KMS-11 (cell line): ENCODE measurements at regions not wholly inside any gene's neighbourhood (a gene's known extent, or its start where the extent isn't known, plus 50 kb on each side); places are given as distances from the start of the nearest gene placed in this dataset.

Source experiments
- H2AFZ ChIP-seq: fragments of 200-600 bp; sonication (generic); 2 replicates; pipeline ENCODE4 v1.6.1; 2016; ENCODE audit warnings: antibody characterized with exemption, mixed run types, low read depth
- H3K27ac ChIP-seq: fragments of 200-600 bp; sonication (generic); 2 replicates; pipeline ENCODE4 v1.6.1; 2016; ENCODE audit warnings: mild to moderate bottlenecking, mixed run types
- H3K27me3 ChIP-seq: fragments of 200-600 bp; sonication (generic); 2 replicates; pipeline ENCODE4 v1.6.1; 2017; ENCODE audit warnings: mild to moderate bottlenecking, low read depth, mixed run types, moderate library complexity; ENCODE audit not compliant: insufficient read depth
- H3K36me3 ChIP-seq: fragments of 200-600 bp; sonication (generic); 2 replicates; pipeline ENCODE4 v1.6.1; 2017; ENCODE audit warnings: mild to moderate bottlenecking, mixed run types; ENCODE audit not compliant: insufficient read depth
- H3K4me1 ChIP-seq: fragments of 200-600 bp; sonication (generic); 2 replicates; pipeline ENCODE4 v1.6.1; 2016; ENCODE audit warnings: mild to moderate bottlenecking, low read depth, mixed run types; ENCODE audit not compliant: poor library complexity, severe bottlenecking
- H3K4me2 ChIP-seq: fragments of 200-600 bp; sonication (generic); 2 replicates; pipeline ENCODE4 v1.7.0; 2016; ENCODE audit warnings: mild to moderate bottlenecking, mixed run types
- H3K4me3 ChIP-seq: fragments of 200-600 bp; sonication (generic); IDR thresholded peaks from 2 replicates; pipeline ENCODE4 v1.6.1; 2017; ENCODE audit warnings: low read depth, low read length, mixed read lengths; ENCODE audit not compliant: insufficient read depth
- H3K79me2 ChIP-seq: fragments of 200-600 bp; sonication (generic); 2 replicates; pipeline ENCODE4 v1.6.1; 2016; ENCODE audit warnings: low read depth, mixed run types; ENCODE audit not compliant: insufficient read depth
- H3K9ac ChIP-seq: fragments of 200-600 bp; sonication (generic); 2 replicates; pipeline ENCODE4 v1.6.1; 2016; ENCODE audit warnings: mild to moderate bottlenecking, mixed run types
- H4K20me1 ChIP-seq: fragments of 200-600 bp; sonication (generic); 2 replicates; pipeline ENCODE4 v1.6.1; 2016; ENCODE audit warnings: mild to moderate bottlenecking, mixed run types; ENCODE audit not compliant: insufficient read depth
- TF ChIP-seq, protein P1 (sequence below): fragments of 200-600 bp; sonication (generic); conservative IDR thresholded peaks from 2 replicates; pipeline ENCODE4 v1.6.1; 2017; ENCODE audit warnings: low read depth, mild to moderate bottlenecking, antibody characterized with exemption, low read length, moderate library complexity, mixed read lengths

DNA sequence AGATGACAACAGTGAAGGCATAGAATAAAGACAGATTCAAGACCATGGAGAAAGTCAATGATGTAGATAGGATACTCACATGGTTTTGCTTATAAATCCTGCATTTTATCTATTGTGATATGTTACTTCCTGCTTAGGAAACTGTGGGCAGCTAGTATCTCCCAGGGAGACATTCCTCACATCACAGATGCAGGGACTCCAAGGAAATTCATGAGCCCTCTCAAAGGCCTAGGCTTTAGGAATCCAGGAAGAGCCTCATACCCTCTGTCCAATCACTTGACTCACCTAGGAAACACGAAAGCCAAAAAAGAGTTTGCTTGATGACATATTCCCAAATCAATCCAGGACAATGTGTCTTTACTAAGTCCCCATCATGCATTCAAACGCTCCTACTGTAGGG, 247.8 kb upstream of the KLHL29 start:
- no peaks in the 10 kb centered on the region for H3K36me3 ChIP-seq
- no peak overlapping the region for H3K4me2 ChIP-seq
- no peaks in the 10 kb centered on the region for H4K20me1 ChIP-seq
- H3K4me1 ChIP-seq: no peaks in the 10 kb centered on the region
- H2AFZ ChIP-seq: no peak overlapping the region
- no peak overlapping the region for H3K27ac ChIP-seq
- H3K27me3 ChIP-seq: no peaks in the 10 kb centered on the region
- no peaks in the 10 kb centered on the region for H3K79me2 ChIP-seq
- no peak overlapping the region for H3K4me3 ChIP-seq
- TF ChIP-seq, protein P1, sequence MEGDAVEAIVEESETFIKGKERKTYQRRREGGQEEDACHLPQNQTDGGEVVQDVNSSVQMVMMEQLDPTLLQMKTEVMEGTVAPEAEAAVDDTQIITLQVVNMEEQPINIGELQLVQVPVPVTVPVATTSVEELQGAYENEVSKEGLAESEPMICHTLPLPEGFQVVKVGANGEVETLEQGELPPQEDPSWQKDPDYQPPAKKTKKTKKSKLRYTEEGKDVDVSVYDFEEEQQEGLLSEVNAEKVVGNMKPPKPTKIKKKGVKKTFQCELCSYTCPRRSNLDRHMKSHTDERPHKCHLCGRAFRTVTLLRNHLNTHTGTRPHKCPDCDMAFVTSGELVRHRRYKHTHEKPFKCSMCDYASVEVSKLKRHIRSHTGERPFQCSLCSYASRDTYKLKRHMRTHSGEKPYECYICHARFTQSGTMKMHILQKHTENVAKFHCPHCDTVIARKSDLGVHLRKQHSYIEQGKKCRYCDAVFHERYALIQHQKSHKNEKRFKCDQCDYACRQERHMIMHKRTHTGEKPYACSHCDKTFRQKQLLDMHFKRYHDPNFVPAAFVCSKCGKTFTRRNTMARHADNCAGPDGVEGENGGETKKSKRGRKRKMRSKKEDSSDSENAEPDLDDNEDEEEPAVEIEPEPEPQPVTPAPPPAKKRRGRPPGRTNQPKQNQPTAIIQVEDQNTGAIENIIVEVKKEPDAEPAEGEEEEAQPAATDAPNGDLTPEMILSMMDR: no peak
- no peak overlapping the region for H3K9ac ChIP-seq

DNA sequence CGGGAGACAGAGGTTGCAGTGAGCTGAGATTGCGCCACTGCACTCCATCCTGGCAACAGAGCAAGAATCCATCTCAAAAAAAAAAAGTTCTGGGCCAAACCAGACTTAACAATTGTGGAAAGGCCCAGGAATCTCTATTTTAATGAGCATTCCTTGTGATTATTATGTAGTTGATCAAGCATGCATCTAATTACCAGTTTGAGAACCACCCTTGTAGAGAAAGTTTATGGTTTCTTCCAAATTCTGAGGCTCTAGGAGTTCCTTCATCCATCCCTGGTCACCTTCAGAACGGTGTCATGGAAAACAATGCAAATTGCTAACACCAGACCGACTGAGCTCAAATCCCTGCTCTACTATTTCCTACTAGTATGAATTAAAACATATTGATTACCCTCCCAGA, 246.3 kb upstream of the KLHL29 start:
- H3K4me1 ChIP-seq: no peaks in the 10 kb centered on the region
- H2AFZ ChIP-seq: no peak overlapping the region
- no peaks in the 10 kb centered on the region for H3K36me3 ChIP-seq
- no peak overlapping the region for H3K4me3 ChIP-seq
- H3K27me3 ChIP-seq: no peaks in the 10 kb centered on the region
- no peak overlapping the region for H3K27ac ChIP-seq
- TF ChIP-seq, protein P1: no peak
- no peaks in the 10 kb centered on the region for H3K79me2 ChIP-seq
- no peak overlapping the region for H3K9ac ChIP-seq
- H3K4me2 ChIP-seq: no peak overlapping the region
- no peaks in the 10 kb centered on the region for H4K20me1 ChIP-seq

DNA sequence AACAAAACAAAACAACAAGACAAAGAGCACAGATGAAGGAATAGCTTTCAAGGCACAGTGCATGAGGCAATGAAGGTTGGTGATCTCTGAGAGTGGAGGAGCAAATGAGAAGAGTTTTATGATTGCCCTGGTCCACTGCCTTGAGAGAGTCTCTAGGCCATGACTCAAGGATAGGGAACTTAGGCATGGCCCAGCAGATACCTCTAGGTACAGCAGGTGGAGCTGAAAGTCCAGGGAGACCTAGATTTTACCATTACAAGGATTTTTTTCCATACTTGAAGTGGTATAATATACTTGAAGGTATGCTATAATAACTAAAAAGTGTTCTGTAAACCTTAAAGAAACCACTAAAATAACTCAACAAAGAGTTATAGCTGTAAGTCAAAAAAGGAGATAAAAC, 239.5 kb upstream of the KLHL29 start:
- H3K27ac ChIP-seq: no peak overlapping the region
- H3K9ac ChIP-seq: no peak overlapping the region
- no peaks in the 10 kb centered on the region for H3K79me2 ChIP-seq
- H3K4me2 ChIP-seq: no peak overlapping the region
- no peak overlapping the region for H2AFZ ChIP-seq
- no peak overlapping the region for H3K4me3 ChIP-seq
- TF ChIP-seq, protein P1: no peak
- H3K36me3 ChIP-seq: no peaks in the 10 kb centered on the region
- H3K4me1 ChIP-seq: no peaks in the 10 kb centered on the region
- no peaks in the 10 kb centered on the region for H4K20me1 ChIP-seq
- no peaks in the 10 kb centered on the region for H3K27me3 ChIP-seq

DNA sequence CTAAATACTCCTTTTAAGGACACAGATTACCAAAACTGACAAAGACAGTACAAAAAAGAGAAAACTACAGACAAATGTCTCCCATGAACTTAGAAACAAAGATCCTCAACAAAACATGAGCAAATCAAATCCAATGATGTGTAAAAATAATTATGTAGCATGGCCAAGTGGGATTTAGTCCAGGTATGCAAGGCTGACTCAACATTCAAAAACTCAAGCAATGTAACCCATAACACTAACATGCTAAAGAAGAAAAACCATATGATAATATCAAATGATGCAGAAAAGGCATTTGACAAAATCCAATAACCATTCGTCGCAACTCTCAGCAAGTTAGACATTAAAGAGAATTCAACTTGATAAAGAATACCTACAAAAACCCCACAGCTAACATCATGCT, 239.0 kb upstream of the KLHL29 start:
- Histone ChIP-seq H3K4me3 (no peak overlapping the region), H2AFZ (no peak overlapping the region), H3K27ac (no peak overlapping the region), H3K27me3 (no peaks in the 10 kb centered on the region), H3K9ac (no peak overlapping the region), H3K4me1 (no peaks in the 10 kb centered on the region), H3K4me2 (no peak overlapping the region), H4K20me1 (no peaks in the 10 kb centered on the region), H3K36me3 (no peaks in the 10 kb centered on the region), H3K79me2 (no peaks in the 10 kb centered on the region)
- TF ChIP-seq, protein P1: no peak

DNA sequence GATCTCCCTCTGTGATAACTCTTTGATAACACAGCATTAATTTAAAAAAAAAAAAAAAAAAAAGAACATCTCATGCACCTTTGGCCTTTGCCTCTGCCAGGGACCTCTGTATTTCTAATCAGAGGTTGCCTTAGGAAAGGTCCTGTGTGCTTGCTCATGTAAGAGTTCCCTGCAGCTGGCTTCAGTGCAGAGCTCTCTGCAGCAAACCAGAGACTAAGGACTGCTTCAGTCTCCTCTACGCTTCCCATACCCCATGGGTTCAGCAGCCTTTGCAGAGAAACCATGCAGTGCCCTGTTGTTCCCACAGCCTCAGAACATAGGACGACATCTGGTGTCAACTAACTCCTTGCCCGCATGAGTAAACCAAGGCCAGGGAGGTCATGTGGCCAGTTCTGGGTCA, 236.6 kb upstream of the KLHL29 start:
- Histone ChIP-seq H2AFZ (no peak overlapping the region), H3K79me2 (no peaks in the 10 kb centered on the region), H3K9ac (no peak overlapping the region), H3K4me2 (no peak overlapping the region), H4K20me1 (no peaks in the 10 kb centered on the region), H3K4me1 (no peaks in the 10 kb centered on the region), H3K4me3 (no peak overlapping the region), H3K27me3 (no peaks in the 10 kb centered on the region), H3K36me3 (no peaks in the 10 kb centered on the region), H3K27ac (no peak overlapping the region)
- TF ChIP-seq, protein P1: no peak
